DMS153 treated with DMSO at 0.1 percent for 48 hours (cell line): ENCODE measurements at regions not wholly inside any gene's neighbourhood (a gene's known extent, or its start where the extent isn't known, plus 50 kb on each side); places are given as distances from the start of the nearest gene placed in this dataset.

Experiments used
- DNase-seq: peaks from one replicate; lab custom pipeline; 2025; ENCODE audit not compliant: unreplicated experiment; lab: John Stamatoyannopoulos, UW

- DNase-seq: no peak
Measured at GRCh38 chr9:18137815-18138214, 336.1 kb upstream of the ADAMTSL1 start.

DNA sequence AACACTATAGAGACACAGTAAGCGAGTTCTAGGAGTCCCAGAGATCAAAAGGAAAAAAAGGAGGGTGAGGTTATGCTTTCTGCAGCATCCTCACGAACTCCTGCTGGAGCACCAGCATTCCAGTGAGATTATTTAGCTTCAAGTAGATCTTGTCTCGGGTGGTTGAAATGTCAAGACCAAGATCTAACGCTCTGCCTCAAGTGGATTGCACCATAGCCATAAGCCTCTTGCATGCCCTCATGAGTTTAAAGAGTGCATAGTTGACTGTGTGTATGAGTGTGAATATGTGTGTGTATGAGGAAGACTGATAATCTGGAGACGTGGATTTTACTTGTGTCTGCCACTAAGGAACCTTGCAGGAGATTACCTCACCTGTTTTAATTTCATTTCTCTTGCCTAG is 335.3 kb upstream of the ADAMTSL1 start:
- no peak for DNase-seq

DNA sequence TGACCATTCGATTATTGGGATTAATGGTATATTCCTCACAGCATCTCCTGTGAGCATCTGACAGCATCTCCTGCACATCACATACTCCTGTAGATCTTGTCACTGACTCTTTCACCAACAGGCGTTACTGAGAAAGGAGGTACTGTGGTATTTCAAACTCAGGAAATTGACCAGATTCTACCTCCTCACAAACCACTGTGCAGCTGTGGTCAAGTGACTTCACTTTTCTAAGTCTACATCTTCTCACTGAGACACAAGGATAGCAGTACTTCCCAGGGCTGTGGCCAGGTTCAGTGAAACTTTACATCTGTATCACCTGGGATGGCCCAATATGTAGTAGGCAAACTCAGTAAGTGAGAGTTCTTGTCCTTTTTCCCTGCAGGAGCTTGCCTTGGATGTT is 332.3 kb upstream of the ADAMTSL1 start:
- no peak for DNase-seq

DNA sequence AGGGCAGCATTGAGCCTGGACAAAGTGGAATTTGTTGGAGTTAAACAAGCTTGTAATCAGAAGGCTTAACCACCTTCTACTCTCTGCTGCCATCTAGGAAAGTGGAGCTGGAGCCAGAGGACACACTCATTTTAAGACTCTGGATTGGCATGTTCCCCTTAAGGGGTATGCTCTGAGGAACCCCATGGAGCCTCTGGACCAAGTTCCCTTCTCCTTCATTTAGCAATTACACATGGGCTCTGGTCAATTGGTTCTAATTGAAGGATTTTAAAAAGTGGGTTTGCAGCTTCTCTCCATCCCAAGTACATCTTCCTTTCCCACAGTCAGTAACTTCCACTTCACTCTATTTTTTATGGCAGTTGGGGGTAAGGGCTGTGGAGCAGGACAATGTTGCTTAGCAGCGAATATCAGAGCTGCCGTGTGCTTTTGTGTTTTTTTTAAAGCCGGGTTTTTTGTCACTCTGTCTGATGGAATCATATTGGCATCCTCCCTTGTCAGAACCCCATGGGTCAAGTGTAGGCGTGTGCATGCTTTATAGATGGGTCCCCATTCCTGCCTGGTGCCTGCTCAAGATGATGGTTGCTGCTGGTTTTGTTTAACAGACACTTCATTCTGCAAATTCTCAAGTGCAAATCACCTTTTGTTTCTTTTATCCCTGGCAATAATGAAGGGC is 330.7 kb upstream of the ADAMTSL1 start:
- peak; percentile 1 for DNase-seq

- no peak for DNase-seq
Measured at GRCh38 chr9:18146329-18146728, 327.6 kb upstream of the ADAMTSL1 start.

DNA sequence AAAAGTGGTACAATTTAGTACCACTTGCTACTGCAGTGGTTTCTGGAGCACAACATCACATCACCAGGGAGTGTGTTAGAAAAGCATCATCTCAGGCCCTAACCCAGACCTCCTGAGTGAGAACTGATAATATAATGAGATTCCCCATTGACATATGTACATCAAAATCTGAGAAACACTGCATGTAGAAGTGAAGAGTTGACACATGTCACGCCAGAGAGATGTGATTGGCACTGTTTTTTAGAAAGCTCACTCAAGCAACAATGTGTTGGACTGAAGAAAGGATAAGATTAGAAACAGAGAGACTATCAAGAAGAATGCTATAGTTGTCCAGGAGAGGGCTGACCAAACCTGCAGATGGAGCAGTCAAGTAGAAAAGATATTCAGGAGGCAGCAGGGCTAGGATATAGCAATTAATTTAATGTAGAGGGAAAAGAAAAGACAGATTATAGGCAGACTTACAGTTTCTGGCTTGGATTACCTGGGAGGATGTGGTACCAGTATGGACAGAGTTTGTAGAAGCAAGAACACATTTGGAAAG is 324.4 kb upstream of the ADAMTSL1 start:
- no peak for DNase-seq

DNA sequence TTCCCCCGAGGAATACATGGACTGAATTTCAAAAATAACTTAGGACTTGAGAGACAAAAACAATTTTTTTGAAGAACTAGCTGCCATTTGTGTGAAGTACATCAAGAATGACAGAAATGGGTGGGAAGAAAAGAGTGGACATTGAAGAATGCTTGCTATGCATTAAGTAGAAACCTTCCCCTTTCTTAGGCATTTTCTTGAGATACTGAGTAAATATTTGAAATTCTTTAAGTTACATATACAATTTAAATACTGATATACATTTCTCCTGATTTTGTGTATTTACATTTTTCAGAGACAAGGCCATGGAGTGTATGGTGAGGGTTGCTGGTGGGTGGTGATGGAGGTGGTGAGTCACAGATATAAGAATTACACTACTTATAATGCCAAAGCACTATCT is 319.3 kb upstream of the ADAMTSL1 start:
- DNase-seq: no peak

DNA sequence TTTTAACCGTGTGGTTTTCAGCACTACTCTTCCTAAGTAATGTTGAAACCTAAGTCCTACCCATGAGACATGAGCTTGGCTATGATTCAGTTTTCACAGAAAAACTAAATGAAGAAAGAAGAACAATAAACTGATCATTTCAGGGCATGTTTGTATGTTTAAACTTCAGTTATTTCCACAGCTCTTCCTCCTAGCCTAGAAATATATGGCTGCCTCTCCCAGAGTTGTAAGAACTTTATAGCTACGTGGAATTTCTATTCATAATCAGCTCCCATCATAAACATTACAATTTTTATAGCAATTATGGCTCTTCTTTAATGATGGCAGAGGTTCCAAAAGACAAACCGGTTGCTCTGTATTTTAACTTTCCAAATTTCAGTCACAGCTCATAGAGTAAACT is 314.7 kb upstream of the ADAMTSL1 start:
- DNase-seq: no peak

- DNase-seq: no peak
Measured at GRCh38 chr9:18163146-18163545, 310.8 kb upstream of the ADAMTSL1 start.

DNA sequence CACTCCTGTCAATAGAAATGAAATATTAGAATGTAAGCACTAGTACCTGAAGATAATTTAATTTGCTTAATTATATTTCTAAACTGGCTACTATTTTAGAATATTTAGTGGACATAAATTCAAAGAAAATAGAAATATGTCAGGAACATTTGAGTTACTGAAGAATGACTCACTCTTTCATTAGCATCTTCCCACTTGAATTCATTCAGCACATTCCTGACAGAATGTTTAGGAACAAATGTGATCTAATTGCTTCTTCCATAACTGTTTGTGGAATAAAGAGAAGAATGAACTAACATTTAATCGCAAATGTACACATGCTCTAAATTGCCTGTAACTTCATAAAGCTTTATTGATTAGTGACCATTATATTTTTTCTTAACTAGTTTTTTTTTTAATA is 306.2 kb upstream of the ADAMTSL1 start:
- DNase-seq: no peak

DNA sequence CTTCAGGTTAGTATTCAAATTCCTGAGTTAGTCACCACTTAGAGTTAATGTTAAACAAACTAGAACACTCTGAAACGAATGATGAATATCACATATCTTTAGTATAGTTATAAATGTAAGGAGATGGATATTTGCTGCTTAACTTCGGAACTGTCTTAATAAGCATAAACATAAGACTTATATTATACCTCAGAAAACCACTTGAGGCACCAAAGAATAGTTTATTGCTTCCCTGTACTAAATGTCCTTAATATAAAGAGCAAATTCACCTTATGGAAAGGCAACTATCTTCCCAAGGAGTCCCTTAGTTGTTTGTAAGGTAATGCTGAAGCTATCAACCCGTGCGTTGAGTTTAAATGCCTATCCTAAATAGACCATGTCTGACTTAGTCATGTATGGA is 300.0 kb upstream of the ADAMTSL1 start:
- DNase-seq: no peak

DNA sequence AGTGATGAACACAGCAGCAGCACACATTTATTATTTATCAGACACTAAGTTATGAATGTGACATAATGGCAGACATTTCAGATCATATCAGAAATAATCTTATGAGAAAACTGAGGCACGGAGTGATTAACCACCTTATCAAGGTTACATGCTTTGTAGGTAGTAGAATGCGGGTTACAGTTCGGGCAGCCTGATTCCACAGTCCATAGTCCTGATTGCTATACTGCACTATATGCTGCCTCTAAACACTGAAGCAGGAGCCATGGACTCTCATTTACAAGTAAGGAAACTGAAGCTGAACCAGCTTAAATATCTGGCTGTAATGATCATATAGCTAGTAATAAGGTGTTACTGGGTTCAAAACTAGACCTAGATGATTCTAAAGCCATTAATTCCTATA is 291.3 kb upstream of the ADAMTSL1 start:
- no peak for DNase-seq

GRCh38 chr9:18183974-18184373 is 290.0 kb upstream of the ADAMTSL1 start:
- DNase-seq: no peak

GRCh38 chr9:18184401-18184800 is 289.6 kb upstream of the ADAMTSL1 start:
- DNase-seq: no peak

DNA sequence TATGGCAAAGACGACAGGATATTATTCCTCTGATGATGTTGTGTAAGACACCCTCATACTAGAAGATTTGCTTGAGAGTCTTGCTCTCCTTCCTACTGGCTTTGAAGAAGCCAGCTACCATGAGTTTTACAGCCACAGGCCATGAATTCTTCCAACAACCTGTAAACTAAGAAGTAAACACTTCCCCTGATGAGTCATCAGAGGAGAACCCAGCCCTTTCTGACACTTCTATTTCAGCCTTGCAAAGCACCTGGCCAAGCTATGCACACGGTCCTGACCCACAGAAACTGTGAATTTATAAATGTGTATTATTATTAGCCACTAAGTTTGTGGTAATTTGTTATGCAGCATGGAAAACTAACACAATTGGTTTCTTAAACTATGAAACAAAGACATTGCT is 288.8 kb upstream of the ADAMTSL1 start:
- no peak for DNase-seq

DNA sequence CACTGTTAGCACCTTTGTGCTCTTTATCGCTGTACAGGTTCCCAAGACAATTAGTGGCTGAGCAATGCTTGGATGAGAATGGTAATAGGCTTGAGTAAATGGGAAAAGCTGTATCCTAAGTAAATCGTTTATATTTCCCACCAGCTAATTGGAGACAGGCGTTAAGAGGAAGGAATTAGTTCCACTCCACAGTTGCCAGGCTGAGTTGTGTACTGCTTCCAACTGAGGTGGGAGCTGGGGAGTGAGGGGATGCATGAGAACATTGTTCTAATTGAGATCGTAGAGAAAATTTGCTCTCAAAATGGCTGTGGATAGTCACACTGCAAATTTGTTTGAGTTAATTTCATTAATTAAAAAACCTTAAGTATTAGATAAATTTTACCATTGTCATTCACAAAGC is 285.0 kb upstream of the ADAMTSL1 start:
- no peak for DNase-seq

DNA sequence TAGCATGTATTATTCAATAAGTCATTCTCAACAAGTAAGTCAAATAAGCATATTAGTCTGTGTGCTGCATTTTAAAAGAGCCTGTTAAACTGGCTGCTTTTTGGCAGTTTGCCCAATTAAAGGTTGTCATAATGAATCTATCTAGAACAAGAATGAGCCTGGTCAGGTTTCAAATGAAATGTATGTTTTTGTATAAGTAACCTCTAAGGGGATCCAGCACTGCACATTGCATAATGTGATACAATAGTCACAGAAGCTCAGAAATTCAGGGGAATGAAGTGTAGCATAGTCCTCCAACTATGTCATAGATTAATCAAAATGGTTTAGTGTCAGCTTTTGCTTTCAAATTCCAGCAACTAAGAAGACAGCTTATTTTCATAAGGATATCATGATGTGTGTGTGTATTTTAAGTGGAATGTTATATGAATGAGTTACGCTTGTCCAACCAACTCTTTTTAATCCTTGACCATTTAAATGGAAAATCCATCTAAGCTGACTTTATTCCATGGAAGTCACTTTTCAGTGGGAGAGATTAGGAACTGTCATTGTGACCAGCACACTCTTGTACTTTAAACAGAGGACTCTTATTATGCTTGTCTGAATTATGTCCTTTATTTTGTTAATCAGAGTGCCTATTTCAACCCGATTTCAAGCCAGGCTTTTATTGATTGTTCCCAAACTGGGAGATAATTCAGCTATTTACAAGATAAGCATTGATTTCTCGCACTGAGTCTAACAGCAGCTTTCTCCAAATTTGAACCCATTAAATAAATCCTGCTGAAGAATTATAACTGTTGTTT is 283.9 kb upstream of the ADAMTSL1 start:
- peak; percentile 48 for DNase-seq

DNA sequence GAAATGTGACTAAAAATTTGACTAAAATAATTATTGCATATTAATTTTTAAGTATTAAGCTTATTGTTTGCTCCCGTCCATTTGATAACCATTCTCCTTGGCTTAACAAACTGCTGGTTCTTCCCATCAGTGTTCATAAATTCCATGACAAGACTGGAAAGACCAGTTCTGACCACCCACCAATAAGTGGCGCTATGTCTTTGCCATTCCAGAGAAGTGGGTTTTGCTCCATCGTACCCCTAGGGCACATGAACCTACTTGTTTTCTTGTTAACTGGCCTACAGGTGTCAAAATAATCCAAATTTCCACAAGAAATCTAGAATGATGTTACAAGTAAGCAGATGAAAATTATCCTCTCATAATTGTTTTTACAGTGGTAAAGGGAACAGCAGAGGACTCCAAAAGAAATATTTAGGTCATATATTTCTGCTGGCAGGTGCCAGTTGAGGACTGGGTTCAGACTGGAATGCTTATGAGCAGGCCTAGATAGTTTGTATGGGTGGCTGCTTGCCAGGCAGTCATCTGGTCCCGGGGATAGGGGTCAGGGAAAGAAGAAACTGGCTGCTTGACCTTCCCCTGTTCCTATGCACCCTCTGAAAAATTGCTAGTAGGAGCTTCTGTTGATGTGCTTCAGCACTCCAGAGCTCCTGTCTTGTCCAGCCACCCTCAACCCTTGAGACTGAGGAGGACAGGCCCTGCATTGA is 283.1 kb upstream of the ADAMTSL1 start:
- no peak for DNase-seq

DNA sequence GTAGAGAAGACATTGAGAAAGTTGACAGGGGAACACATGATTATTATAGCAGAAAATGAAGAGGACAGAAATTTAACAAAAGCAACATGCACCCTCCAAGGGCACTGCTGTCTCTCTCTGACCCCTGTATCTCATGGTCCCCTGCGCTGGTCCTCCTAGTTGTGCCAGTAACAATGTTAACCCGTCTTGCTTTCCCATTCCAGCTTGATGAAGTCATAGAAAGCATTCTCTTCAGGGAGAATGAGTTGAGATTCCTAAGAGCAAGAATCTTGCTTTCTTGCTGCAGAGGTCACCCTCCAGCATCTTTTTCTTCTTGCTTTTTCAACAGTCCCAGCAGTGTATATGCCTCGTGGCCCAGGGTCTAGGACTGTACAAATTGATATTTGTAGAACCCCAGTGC is 279.6 kb upstream of the ADAMTSL1 start:
- DNase-seq: no peak

- no peak for DNase-seq
Measured at GRCh38 chr9:18195223-18195622, 278.7 kb upstream of the ADAMTSL1 start.

GRCh38 chr9:18202924-18203323 is 271.0 kb upstream of the ADAMTSL1 start:
- no peak for DNase-seq

- DNase-seq: no peak
Measured at GRCh38 chr9:18207735-18208134, 266.2 kb upstream of the ADAMTSL1 start.
